ENCODE measurements at regions not wholly inside any gene's neighbourhood (a gene's known extent, or its start where the extent isn't known, plus 50 kb on each side); places are given as distances from the start of the nearest gene placed in this dataset.

DNA sequence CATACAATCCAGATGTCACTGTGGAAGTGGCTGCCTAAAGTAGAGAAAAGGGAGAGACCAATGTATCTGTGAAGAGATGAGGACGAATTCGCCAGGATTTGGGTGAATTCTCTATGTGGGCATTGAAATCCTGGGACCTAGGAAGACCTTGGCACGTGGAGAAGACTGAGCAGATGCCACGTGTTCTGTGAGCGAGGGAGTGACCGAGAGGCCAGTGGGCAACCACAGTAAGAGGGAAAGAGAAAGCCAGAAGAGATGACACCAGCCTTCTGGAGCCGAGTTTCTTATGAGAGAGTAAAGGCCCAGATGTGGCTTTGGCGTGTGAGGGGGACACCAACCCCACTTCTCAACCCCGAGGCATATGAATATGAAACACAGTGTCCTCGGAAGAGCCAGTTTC is 228.1 kb downstream of the BUD13 start:
- no peak for DNase-seq (ENCODE audit: low read depth)
- TF ChIP-seq, protein P1, sequence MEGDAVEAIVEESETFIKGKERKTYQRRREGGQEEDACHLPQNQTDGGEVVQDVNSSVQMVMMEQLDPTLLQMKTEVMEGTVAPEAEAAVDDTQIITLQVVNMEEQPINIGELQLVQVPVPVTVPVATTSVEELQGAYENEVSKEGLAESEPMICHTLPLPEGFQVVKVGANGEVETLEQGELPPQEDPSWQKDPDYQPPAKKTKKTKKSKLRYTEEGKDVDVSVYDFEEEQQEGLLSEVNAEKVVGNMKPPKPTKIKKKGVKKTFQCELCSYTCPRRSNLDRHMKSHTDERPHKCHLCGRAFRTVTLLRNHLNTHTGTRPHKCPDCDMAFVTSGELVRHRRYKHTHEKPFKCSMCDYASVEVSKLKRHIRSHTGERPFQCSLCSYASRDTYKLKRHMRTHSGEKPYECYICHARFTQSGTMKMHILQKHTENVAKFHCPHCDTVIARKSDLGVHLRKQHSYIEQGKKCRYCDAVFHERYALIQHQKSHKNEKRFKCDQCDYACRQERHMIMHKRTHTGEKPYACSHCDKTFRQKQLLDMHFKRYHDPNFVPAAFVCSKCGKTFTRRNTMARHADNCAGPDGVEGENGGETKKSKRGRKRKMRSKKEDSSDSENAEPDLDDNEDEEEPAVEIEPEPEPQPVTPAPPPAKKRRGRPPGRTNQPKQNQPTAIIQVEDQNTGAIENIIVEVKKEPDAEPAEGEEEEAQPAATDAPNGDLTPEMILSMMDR (IDR thresholded peaks at IDR 0.05; ENCODE audit: insufficient read depth, low read depth, low read length), result no peak
- no peak overlapping the region for H3K4me3 ChIP-seq (ENCODE audit: low read depth, low read length)

DNA sequence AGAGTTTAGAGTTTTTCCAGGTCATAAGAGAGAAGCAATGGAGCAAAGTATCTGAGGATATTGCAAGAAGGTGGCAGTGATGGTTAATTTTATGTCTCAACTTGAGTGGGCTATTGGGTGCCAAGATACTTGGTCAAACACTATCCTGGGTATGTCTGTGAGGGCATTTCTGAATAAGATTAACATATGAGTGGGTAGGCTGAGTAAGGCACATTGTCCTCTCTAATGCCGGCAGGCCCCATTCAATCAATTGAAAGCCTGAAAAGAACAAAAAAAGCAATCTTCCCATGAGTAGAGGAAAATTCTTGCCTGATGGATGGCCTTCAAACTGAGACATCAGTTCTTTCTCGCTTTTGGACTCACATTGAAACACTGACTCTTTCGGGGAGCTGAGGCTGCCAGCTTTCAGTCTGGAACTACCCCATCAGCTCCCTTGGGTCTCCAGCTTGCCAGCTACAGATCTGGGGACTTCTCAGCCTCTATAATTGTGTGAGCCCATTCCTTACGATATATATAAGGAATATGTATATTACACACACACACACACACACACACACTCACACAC is 228.8 kb downstream of the BUD13 start:
- DNase-seq (ENCODE audit: low read depth), result no peak
- H3K4me3 ChIP-seq (ENCODE audit: low read depth, low read length), result no peak overlapping the region
- TF ChIP-seq, protein P1 (IDR thresholded peaks at IDR 0.05; ENCODE audit: insufficient read depth, low read depth, low read length), result no peak

DNA sequence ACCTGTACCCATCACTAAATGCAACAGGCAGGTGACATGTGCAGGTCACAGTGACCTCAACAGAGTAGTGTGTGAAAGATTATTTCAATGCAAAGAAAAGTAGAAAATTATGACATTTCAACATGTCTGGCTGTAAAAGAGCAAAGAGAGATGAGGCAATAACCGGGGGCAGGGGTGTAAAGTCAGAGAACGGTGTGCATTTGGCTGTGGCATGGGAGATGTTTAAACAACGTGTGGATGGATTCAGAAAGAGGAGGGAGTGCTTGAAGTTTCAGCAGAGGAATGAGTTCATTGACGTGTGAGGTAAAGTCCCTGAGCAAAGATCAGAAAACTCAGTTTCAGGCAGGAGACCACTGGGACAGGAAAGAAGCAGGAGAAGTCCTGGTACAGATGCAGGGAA is 229.7 kb downstream of the BUD13 start:
- TF ChIP-seq, protein P1 (IDR thresholded peaks at IDR 0.05; ENCODE audit: insufficient read depth, low read depth, low read length), result no peak
- no peak overlapping the region for H3K4me3 ChIP-seq (ENCODE audit: low read depth, low read length)
- no peak for DNase-seq (ENCODE audit: low read depth)

GRCh38 chr11:116542406-116542805 is 230.4 kb downstream of the BUD13 start:
- H3K4me3 ChIP-seq (ENCODE audit: low read depth, low read length), result no peak overlapping the region
- no peak for DNase-seq (ENCODE audit: low read depth)
- TF ChIP-seq, protein P1 (IDR thresholded peaks at IDR 0.05; ENCODE audit: insufficient read depth, low read depth, low read length), result no peak

DNA sequence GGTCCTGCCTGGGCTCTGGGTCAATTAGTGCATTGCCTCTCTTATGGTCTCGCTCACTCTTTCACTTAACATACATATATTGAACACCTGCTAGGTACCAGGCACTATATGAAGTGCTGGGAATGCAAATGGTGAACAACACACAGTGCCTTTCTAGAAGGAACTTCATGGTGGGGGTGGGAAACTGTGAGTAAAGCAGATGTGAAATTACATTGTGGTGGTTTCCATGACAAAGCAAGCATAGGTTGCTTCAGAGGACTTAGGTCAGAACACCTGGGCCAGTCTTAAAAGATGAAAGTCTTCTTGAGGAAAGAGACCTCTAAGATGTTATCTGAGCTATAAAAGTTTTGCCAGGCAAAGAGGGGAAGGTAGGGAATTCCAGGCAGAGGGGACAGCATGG is 231.3 kb downstream of the BUD13 start:
- TF ChIP-seq, protein P1 (IDR thresholded peaks at IDR 0.05; ENCODE audit: insufficient read depth, low read depth, low read length), result no peak
- no peak for DNase-seq (ENCODE audit: low read depth)

DNA sequence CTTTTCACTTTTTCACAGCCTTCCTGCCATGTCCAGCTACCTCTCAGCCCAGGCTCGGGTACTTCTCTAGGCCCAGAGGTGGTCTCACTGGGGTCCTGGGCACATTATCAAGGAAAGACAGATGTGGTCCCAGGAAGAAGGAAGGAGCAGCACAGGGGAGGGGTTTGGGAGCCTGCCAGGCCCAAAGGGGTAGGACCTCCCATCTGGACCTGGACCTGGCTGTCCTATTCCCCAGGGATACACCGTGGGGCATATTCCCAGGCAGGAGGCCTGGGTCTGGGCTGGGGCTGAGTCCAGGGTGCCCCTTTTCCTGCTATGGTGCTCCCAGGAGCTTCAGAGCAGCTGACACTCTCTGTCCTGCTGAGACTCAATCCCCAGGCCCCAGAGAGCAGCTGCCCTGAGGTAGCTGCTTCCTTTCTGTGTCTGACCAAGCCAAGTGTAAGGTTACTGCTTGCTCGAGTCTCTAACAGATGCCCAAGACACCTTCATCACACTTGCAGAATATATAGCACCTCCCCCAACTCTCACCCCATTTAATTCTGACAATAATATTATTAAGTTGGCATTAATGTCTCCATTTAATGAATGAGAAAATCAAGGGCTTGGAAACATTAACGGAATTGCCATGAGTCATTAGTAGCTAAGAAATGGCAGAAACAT is 232.0 kb downstream of the BUD13 start:
- TF ChIP-seq, protein P1 (IDR thresholded peaks at IDR 0.05; ENCODE audit: insufficient read depth, low read depth, low read length), result no peak

More for the DNA sequence above, 231.3 kb downstream of the BUD13 start:
- no peak overlapping the region for H3K4me3 ChIP-seq (ENCODE audit: low read depth, low read length)

More for the DNA sequence above, 232.0 kb downstream of the BUD13 start:
- DNase-seq (ENCODE audit: low read depth), result no peak
- no peak overlapping the region for H3K4me3 ChIP-seq (ENCODE audit: low read depth, low read length)
